Omental fat pad (tissue), 3 donors: ENCODE measurements at regions not wholly inside any gene's neighbourhood (a gene's known extent, or its start where the extent isn't known, plus 50 kb on each side); places are given as distances from the start of the nearest gene placed in this dataset.

Source experiments
- ATAC-seq: fragments of 150-250 bp; one replicate; pipeline ENCODE4 v1.9.1; 2016; ENCODE audit warnings: mild to moderate bottlenecking, moderate library complexity; ENCODE audit not compliant: low FRiP score
- DNase-seq: peaks from one replicate; pipeline ENCODE4 v3.0.0-alpha.2; 2019; ENCODE audit warnings: low spot score
- TF ChIP-seq, protein P1 (sequence below), 3 donors: fragments of 450-650 bp; IDR thresholded peaks; one replicate each; pipeline ENCODE4 v1.5.1; 2016 to 2017; ENCODE audit warnings: antibody characterized with exemption in 3 of 3, mild to moderate bottlenecking in 3 of 3, moderate library complexity in 2 of 3

DNA sequence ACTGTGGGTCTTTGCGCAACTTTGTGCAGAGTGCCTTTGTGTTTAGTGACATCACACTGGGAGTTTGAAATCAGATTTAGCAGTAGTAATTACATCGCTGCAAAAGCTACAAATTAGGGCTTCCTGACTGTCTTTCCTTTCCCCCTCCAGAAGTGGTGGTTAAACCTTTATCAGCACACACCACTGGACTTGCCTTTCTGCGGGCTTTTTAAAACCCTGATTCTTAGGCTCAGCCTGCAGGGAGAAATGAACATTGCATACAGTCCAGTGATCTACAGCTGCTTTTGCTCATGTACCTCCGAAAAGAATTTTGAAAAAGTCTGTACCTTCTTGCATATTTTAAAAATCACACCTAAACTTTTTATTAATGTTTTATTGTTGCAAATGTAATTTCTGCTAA lies 219.7 kb upstream of the NAALADL2 start:
- ATAC-seq (no peak), DNase-seq (no peak)
- TF ChIP-seq, protein P1, sequence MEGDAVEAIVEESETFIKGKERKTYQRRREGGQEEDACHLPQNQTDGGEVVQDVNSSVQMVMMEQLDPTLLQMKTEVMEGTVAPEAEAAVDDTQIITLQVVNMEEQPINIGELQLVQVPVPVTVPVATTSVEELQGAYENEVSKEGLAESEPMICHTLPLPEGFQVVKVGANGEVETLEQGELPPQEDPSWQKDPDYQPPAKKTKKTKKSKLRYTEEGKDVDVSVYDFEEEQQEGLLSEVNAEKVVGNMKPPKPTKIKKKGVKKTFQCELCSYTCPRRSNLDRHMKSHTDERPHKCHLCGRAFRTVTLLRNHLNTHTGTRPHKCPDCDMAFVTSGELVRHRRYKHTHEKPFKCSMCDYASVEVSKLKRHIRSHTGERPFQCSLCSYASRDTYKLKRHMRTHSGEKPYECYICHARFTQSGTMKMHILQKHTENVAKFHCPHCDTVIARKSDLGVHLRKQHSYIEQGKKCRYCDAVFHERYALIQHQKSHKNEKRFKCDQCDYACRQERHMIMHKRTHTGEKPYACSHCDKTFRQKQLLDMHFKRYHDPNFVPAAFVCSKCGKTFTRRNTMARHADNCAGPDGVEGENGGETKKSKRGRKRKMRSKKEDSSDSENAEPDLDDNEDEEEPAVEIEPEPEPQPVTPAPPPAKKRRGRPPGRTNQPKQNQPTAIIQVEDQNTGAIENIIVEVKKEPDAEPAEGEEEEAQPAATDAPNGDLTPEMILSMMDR (IDR thresholded peaks at IDR 0.05), result no peak

DNA sequence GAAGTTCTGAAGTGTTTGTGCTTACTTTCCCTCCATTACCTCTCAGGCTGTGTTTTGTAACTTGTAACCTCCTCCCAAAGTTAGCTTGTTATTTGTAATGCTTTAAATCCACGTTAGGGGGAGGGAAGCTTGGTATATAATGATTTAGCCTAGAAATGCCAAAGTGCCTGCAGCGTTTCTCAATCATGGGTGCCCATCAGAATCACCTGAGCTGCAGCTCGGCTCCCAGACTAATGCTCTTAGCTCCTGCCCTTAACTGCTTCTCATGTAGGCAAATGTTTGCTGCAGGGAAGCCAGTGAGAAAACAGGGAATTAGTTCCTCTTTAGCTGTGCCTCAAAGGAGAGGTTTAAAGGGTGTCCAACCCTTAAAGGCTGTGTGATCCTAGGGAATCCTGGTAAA lies 219.2 kb upstream of the NAALADL2 start:
- no peak for DNase-seq
- no peak for ATAC-seq
- TF ChIP-seq, protein P1 (IDR thresholded peaks at IDR 0.05), result no peak

DNA sequence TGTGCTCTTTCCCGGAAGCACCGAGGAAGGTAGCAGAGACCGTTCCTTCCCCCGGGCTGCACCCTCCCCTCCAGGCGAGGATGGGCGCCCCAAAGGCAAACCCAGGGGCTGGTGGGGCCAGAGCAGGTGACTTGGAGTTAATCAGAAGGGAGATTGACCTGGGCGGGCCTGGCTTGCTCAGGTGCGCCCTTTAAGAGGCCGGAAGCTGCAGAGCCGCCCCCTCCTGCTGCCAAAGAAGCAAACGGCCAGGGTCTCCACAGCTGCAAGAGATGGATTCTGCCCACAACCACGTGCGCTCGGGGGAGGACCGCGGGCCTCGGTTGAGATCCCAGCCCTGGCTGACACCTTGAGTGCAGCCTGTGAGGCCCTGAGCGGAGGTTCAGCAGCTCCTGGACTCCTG lies 218.2 kb upstream of the NAALADL2 start:
- ATAC-seq, result no peak
- TF ChIP-seq, protein P1 (IDR thresholded peaks at IDR 0.05), result no peak
- DNase-seq, result no peak

DNA sequence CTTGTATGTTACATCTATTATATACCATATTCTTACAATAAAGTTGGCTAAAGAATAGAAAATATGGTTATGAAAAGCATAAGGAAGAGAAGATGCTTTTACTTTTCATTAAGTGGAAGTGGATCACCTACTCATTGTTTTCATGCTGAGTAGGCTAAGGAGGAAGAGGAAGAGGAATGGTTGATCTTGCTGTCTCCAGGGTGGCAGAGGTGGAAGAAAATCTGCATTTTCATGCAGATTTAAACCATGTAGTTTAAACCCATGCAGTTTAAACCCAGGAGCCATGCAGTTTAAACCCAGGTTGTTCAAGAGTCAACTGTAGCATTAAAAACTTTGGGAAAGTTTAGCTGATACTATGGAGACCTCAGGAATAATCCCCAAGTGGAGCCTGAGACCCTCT lies 214.8 kb upstream of the NAALADL2 start:
- TF ChIP-seq, protein P1 (IDR thresholded peaks at IDR 0.05), result no peak
- no peak for ATAC-seq
- no peak for DNase-seq

DNA sequence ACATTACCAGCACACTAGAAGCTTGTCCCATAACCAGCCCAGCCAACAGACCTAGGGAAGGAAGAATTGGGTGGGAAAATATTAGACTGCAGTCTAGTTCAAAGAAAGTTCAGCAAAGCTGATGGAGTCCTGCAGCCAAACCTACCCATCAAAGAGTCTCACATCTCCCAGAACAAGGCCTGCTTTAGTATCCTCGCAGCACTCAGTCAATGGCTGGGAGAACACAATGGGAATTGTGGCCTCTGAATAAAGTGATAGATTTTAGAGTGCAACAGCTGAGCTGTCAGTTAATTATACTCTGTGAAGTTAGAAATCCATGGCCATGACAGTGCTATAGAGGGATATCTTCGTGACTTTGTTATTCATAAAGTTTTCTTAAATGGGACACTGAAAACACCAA lies 207.2 kb upstream of the NAALADL2 start:
- no peak for ATAC-seq
- DNase-seq, result no peak
- TF ChIP-seq, protein P1 (IDR thresholded peaks at IDR 0.05), result no peak

DNA sequence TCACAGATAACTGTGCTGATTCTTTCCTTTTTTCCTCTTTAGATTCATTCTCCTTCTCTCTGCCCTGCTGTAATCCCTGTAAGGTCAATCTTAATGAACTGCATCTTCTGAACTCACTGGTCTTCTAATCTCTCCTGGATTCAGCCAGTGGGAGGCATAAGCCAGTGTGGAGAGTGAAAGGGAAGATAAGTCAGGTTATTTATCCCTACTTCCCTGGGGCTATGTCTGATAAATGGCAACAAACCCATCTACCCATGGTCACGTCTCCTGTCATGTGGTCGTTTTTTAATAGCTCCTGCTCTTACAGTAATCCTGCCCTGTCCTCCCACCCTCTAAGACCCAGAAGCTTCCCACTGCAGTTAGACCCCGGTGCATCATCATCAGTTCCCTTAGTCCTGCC lies 199.6 kb upstream of the NAALADL2 start:
- TF ChIP-seq, protein P1 (IDR thresholded peaks at IDR 0.05), result no peak
- DNase-seq (no peak), ATAC-seq (no peak)

DNA sequence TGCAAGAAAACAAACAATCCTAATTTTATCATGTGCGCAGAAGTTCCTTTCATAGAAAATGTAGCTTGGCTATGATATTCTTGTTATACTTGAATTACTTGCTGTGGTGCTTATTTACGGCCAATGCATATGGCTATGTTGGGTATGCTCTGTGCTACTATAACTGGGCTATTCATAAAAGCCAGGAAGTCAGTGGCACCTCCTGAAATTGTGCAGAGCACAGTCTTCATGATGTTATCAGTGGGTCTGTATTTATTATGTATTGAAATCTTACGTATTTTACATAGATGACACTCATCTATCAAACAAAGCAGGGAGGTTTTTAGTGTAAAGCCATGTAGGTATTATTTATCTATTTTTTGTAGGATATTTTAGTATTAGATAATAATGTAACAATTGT lies 196.5 kb upstream of the NAALADL2 start:
- TF ChIP-seq, protein P1 (IDR thresholded peaks at IDR 0.05), result no peak
- ATAC-seq, result no peak
- no peak for DNase-seq
